GM19328 (cell line): ENCODE measurements at regions not wholly inside any gene's neighbourhood (a gene's known extent, or its start where the extent isn't known, plus 50 kb on each side); places are given as distances from the start of the nearest gene placed in this dataset.
A peak's percentile ranks its signal among the peaks of the same experiment; 100 is the strongest.

ENCODE experiments used
- ATAC-seq: cut with Tn5 transposase; IDR thresholded peaks from one replicate; pipeline ENCODE4 v1.9.1; 2021; ENCODE audit warnings: mild to moderate bottlenecking, moderate library complexity; ENCODE audit not compliant: unreplicated experiment

DNA sequence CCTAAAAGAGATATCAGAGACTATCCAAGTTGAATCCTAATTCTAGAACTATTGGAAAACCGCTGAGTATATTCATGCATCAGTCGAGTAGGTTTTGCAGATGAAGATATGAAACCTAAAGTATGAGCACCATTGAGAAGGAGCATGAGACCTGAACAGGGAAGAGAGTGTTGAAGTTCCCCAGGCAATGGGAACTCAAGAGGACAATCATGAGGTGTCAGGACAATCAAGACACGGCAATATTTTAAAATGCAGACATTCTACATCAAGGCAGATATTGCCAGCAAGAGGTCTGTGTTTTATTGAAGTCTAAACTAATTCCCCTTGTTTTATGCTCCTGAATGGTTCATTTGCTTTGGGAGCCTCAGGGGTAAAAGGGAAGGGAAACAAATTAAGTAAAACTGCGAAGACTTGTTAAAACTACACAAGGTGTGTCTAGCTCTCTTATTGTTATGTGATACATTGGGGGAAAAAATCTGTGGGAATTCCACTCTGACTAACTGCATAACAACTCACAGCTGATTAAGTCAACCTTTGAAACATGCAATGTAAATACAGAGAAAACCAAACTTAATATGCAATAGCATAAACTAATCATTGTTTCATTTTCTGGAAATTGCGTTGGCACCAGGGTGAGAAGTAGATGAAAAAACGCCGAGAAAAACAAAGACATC, 347.9 kb upstream of the ADGRL2 start:
- no peak for ATAC-seq

GRCh38 chr1:81449786-81450185, 350.9 kb upstream of the ADGRL2 start:
- ATAC-seq, result no peak

DNA sequence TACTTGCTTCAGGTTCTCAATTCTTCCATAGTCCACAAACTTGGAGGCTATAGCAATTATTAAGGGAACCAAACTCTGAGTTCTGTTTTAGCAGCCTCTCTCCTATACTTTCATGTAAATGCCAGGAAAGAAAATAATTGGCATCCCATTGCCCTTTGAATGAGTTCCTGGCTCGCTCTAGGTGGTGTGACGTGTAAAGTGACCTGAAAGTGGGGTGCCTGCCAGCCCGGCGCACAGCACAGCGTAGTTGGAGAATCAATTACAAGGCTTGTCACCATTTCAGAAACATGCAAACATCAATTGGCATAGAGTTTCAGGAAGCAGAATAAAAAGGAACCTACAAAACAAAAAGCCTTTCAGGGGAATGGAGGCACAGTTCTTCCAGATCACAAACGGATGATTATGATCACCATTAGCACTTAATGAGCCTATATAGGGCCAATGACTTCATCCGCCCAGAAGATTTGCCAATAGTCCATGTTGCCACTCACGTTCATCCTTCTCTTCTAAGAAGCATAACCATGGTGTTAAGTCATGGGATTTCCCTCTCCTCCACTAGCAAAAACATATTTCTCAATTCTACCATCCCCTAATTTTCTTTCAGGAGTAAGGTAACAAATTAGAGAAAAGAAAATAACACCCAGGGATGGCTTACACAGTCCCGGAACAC, 354.6 kb upstream of the ADGRL2 start:
- ATAC-seq, result no peak

DNA sequence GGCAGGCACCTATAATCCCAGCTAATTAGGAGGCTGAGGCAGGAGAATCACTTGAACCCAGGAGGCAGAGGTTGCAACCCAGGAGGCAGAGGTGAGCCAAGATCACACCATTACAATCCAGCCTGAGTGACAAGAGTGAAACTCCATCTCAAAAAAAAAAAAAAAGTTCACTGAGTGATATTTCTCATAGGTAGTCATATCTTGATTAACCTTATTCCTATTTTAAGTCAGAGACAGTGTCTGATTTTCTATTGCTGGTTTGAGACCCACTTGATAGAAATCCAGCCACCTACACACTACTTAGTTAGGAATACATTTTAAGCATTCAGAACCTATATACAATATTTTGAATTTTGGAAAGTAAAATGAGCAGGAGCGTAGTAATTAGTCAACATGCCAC, 357.4 kb upstream of the ADGRL2 start:
- no peak for ATAC-seq

DNA sequence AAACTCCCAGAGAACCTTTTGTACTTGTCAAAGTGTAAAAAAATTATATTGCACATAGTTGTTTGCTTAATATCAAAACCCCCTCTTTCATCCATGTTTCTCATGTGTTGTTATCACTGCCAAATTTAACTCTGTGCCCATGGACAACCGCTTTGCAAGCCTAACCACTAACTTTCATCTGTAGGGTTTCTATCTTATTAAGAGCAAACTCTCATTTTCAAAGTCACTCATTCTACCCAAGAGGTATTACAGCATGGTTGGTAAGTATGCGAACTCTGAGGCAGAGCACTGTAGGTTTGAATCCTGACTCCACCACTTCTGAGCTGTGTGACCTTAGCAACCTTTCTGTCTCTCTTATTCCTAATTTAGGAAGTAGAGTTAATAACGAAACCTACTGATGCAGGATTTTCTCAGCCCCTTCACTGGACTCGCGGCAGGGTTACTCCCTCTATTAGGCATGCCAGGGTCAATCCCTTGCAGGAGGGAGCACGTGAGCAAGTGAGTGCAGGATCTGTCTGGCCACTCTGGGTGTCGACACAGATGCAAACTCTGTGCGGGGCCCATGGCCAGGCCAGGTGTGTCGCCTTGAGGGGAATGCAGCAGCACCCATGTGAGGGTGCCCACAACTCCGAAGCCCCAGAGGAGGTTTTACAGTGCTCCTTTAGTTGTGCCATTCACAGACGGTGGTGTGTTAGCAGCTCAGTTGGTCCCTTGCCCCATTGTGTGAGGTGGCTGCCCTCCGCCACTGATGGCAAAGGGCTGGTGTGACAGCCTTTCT, 361.5 kb upstream of the ADGRL2 start:
- ATAC-seq, result no peak

GRCh38 chr1:81437649-81438048, 363.1 kb upstream of the ADGRL2 start:
- ATAC-seq, result peak; percentile 77

DNA sequence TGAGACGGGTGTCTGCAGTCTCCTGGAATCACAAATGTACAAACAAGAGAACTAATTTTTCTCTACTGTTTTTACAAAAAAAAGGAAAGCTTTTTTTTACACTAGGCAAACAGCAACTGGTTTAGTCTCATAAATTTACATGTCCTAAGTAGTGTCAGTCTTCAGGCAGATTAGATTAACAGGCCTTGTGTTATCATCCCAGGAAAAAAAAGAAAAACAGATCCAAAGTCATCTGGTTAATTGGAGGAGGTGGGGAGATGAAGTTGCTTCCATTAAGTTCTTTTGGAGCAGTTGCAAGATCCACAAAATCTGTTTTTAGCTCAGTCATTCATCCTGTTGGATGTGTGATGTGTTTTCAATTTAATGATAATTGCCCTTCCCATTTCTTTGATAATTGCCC, 363.5 kb upstream of the ADGRL2 start:
- ATAC-seq, result no peak

GRCh38 chr1:81435175-81435574, 365.6 kb upstream of the ADGRL2 start:
- no peak for ATAC-seq

GRCh38 chr1:81433676-81434075, 367.1 kb upstream of the ADGRL2 start:
- ATAC-seq, result no peak

GRCh38 chr1:81432654-81433109, 368.1 kb upstream of the ADGRL2 start:
- no peak for ATAC-seq

DNA sequence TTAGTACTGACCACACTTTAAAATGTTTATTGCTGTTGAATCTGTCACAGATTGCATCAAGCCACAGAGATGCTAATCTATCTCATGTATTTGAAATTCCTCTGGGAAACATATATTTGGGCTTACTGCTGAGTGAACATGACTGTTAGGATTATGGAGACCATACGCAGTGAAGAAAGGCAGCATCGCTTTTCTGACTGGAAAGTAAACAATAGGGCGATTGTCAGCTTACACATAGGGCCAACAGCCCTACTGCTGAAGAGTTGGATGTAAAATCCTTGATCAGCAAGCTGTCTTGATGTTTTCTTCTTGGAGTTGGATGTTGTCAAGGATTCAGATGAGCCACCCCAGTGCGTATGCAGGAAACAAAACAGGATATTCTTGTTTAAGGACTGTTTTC, 368.7 kb upstream of the ADGRL2 start:
- ATAC-seq, result no peak

DNA sequence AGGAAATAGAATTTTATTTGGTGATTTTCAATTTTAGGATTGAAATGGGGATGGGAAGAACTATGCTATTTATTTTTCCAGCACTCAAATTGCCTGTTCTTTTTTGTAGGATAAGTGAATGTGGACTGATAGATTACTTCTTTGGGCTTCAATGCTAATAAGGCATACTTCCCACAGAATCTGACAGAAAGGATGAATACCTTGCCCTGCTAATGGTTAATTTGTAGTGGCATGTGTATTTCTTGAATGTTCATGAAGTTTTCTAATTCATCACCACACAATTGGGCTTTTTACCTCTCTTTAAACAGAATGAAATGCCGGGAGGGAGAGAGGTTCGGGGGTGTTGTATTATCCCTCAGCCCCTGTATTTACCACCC, 369.1 kb upstream of the ADGRL2 start:
- no peak for ATAC-seq

GRCh38 chr1:81430955-81431623, 369.6 kb upstream of the ADGRL2 start:
- no peak for ATAC-seq

DNA sequence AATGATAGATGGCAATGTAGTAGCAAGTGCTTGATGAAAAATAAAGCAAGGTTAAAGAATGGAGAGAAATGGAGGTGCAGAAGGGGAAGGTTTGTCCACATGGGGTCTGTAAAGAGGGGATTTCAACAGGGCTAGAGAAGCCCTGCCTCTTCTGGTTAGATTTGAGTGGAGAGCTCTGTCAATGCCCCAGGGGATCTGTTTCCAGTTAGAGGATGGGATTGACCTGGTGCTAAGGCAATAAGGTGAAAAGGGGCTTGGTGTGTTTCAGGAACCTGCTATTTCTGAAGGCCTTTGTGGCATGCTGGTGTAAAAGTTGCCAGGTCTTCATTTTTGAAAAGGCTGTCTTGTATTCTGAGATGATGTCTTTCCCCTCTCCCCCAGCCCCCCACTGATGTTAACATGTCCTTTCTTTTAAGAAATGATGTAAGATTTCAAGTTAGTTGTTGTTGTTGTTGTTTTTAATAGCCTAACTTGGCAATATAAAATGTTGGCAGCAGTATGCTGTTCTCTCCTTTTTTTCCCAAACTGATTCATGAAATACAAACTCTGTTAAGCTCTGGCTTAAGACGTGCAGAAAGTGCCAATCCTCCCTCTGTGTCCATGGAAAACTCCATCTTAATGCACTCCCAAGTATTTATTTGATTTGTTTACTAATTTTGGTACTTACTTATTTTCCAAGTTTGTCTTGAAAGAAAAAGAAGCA, 370.3 kb upstream of the ADGRL2 start:
- no peak for ATAC-seq

GRCh38 chr1:81428998-81429397, 371.7 kb upstream of the ADGRL2 start:
- no peak for ATAC-seq

DNA sequence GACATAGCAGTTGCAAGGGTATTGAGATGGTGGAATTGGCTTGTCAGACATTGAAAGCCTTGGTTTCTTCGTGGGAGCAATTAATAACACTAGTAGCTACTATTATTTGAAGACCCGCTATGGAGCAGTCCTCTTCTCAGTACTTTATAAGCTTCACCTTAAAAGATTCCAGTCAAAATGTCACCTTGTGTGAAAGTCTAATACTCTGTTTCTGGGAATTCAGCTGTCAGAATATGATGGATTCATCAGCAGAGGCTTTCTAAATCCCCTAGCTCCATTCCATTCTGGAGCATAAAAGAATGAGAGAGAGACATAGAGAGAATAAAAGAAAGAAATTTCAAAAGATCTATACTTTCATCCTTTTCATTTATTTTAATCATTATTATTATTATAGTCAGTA, 375.9 kb upstream of the ADGRL2 start:
- no peak for ATAC-seq

DNA sequence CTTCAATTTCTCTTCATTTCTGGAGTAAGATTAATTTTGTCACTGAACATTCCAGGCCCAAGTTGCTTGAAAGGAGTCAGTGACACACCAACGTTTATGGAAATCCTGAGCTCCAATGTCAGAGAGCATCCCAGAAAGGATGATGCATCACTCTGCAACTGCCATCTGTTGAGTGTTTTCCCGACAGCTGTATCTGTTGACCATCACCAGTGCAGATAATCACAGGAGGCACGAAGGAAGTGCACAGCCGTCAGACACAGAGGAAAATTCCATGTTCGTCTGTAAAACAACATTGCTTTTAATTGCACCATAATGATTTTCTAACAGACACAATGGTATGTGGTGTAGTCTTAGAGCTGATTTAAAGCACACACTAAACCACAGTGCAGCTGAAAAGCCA, 376.7 kb upstream of the ADGRL2 start:
- no peak for ATAC-seq

DNA sequence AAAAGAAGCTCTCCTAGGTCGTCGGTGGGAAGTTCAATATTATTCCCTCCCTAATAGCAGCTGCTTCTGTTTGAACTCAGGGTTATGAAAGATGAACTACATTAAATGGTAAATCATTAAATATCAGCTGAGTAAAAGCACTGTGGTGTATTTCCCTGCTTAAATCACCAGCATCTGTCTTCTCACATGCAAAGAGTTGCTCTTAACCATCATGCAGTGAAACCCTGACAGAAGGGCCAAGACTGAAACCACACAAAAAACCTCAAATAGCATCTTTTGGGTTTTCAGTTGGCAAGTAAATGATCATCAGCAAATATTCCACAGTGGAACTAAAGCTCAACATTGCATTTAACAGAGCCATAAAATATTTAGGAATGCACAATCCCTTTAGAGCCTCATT, 380.0 kb upstream of the ADGRL2 start:
- peak; percentile 81 for ATAC-seq

DNA sequence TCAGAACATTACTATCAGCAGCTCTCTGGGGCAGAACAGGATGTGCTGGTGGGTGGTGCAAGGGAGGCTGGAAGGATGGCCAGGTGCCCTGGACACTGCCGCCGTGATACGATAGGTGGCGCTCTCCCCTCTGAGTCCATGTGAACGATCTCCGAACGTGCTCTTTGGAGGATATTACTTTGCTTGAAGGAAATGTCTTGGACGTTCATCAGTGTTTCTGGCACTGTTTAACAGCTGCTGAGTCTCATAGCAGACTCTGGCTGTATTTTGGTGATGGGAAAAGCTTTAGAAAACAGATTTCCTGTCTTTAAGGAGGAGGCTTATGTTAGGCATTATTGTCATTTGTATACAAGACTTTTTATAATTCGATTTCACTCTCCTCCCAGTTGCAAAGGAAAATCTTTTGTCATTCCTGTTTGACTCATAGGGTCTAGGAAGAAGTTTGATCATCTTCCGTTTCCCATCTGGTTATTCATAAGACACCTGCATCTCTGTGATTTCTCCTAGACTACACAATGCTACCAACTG, 386.2 kb upstream of the ADGRL2 start:
- ATAC-seq, result peak; percentile 98

DNA sequence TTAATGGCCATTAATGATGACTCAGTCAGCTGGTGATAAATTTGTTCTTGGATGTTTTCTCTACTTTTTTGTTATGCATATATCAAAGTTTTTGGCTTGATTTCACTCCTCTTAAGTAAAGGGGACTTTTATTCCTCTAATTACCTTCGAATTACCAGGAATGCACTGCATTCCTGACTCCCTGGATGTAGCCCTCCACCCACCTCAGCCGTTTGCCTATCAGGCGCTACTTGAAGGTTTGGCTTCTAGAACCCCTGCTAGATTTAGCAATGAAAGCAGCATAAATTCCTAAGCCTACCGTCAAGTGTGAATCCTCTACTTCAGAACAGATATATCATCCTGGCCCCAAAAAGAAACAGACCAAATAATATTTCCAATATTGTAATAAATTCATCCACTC, 387.8 kb upstream of the ADGRL2 start:
- no peak for ATAC-seq

DNA sequence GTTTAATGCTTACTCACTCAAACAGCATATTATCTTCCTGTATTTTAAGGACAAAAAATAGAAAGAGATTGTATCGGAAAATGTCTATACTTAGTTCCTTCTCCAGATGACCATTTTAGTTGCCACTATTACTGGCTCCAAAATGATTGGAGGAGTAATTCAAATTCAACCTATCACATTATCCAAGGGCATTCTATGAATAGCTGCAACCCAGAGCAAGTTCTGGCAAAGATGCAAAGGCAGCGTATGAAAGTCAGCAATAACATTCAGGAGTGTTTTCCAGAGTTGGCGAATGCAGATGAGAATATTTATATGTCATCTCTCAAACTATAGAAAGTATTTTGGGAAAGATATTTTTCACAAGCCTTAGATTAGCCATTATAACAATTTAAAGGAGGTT, 389.8 kb upstream of the ADGRL2 start:
- no peak for ATAC-seq
